HUDEP-2 (cell line): ENCODE measurements at regions not wholly inside any gene's neighbourhood (a gene's known extent, or its start where the extent isn't known, plus 50 kb on each side); places are given as distances from the start of the nearest gene placed in this dataset.

Experiments used
- DNase-seq, 76 experiments: peaks; one replicate each; lab custom pipeline; 2025; ENCODE audit not compliant: unreplicated experiment in 76 of 76; lab: John Stamatoyannopoulos, UW

GRCh38 chr1:42035205-42035829 is 116.6 kb upstream of the HIVEP3 start:
- DNase-seq, result peak in 14 of 76 experiments; percentile 26 to 58 (median 42)

DNA sequence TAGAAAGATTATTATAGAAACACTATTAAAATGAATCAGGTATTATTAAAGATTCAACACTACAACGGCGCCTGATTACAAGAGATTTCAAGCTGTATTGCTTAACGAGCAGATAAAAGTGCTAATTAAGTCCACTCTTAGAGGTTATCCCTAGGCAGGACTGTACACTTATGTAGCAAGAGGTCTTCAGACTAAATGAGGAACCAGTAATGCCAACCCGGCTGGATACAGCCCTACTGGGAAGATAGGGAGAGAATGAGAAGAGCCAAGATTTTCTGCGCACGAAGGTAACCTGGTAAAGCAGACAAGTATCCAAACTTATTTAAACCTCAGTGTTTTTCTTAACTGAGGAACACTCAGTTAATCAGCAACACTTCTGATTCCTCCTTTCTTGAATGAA is 115.7 kb upstream of the HIVEP3 start:
- DNase-seq, result no peak

DNA sequence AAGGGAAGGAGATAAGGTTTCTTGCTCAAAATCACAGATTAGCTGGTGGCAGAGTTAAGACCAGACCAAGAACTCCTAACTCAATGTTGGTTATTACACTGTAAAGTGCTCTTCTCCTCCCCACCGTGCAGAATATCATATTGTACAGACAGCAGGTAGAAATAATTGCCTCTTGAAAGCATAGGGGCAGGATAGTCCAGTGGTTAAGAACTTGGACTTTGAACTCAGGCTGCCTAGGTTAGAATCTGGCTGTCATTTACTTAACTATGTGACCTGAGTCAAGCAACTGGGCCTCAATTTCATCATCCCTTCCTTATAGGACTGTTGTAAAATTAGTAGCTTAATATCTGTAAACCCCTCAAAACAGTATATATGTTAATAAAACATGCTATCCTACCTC is 114.9 kb upstream of the HIVEP3 start:
- DNase-seq, result no peak

GRCh38 chr1:42017730-42018129 is 99.0 kb upstream of the HIVEP3 start:
- DNase-seq, result no peak

DNA sequence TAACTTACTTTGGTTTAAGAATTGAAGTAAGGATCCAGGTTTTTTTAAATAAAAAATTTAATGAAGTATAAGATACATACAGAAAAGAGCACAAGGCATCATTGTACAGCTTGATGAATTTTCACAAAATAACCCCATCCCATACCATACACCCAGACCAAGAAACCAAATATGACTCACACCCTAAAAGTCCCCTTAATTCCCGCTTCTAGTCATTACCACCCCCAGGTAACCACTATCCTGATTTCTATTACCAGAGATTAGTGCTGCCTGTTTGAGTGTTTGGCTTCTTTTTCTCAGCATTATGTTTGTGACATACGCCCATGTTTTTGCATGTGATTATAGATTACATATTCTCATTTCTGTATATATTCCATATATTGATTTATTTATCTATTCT is 98.5 kb upstream of the HIVEP3 start:
- DNase-seq, result no peak

DNA sequence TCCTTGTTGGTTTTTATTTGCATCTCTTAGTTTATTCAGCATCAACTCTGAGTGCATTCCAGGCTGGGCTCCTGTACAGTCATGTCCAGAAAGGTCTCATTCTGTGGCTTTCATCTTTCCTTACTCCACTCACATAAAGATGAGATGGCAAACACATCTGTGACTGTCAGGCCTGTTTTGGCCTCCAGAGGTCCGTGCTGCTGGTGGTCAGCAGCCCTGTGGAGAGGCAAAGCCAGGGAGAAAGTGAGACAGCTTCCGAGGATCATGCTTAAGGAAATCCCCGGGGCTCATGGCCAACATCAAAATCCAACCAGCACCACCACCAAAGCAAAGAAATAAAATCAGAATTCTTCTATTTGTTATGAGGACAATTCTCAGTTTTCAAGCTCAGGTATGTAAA is 96.1 kb upstream of the HIVEP3 start:
- DNase-seq, result no peak

DNA sequence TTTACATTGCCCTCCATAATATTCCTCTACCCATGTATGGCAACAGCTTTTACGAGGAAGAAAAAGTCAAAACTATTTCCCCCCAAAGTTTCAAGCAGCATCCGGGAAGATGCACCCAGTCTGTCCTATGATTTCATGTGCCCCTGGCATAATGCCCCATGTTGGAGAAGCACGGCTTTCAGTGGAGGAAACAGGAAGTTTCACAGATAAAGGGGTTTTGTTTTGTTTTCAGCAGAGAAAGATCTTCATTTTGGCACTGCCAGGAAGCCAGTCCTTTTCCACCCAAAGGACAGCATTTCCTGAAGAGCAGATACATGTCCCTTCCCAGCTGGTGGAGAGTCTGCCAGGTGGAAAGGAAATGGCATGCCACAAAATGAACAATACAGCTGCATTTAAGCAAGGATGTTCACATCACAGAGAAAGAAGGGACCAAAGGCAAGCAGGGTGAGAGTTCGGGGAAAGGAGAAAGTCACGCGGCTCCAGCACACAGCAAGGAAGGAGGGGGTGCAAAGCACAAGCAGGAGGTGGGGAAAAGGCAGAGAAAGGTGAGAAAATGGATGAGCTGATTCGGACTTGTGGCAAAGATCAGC is 95.3 kb upstream of the HIVEP3 start:
- no peak for DNase-seq

DNA sequence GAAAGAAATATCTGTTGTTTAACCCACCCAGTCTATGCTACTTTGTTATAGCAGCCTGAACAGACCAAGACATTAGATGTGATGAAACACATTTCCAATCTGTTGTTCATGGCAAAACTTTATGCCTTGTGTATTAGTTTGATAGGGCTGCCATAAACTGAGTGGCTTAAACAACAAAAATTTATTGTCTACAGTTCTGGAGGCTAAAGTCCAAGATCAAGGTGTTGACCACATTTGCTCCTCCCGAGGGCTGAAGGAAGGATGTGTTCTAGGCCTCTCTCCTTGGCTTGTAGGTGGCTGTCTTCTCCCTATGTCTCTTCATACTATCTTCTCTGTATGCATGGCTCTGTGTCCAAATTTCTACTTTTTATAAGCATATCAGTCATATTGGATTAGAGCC is 94.1 kb upstream of the HIVEP3 start:
- DNase-seq, result no peak

DNA sequence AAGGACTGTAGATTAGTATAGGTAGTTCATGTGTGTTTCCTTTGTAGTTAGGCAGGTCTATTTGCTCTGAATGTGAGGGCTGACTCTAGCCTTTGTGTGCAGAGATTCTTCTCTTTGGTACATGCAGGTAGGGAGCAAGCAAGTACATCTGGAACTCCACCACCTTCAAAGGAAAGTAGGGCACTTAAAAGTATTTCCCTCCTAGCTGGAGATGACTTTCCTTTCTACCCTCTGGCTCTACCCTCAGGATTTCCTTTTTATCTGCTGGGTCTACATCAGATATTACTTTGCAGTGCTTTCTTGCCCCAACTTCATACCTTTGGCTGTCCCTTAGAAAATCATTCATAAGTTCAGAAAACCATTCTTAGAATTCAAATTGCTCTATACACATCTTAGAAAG is 91.7 kb upstream of the HIVEP3 start:
- no peak for DNase-seq

DNA sequence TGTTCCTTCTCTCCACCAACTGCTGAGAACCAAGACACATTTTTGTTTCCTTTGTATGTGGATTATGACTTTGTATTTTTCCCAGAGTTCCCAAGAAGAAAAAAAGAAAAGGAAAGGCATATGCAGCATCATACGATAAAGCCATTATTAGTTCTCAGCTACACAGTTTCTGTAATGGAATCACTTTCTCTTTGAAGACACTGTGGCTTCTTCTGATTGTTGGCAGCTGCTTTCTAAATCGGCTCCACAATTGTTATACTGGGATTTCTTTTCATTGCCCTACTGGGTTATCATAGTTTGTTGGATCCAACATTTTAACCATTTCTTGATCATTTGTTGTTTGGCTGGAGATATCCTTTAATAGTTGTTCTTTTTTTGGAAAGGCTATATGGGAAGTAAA is 89.5 kb upstream of the HIVEP3 start:
- DNase-seq, result no peak

GRCh38 chr1:42006836-42007235 is 88.1 kb upstream of the HIVEP3 start:
- DNase-seq, result no peak

DNA sequence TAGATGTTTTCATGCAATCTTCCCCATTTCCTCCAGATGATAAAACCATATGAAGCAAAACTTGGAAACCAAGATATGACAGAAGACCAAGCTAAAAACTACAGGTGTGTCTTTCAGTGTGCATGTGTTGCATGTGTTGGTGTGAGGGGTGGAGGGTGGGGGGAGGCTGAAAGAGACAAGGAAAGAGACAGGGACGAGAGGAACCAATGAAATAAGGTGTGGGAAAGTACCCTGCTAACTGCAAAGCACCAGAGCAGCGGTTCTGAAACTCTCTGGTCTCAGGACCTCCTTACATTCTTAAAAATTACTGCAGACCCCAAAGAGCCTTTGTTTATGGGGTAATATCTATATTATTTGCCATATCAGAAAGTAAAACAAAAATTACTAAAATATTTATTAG is 87.4 kb upstream of the HIVEP3 start:
- DNase-seq, result no peak

DNA sequence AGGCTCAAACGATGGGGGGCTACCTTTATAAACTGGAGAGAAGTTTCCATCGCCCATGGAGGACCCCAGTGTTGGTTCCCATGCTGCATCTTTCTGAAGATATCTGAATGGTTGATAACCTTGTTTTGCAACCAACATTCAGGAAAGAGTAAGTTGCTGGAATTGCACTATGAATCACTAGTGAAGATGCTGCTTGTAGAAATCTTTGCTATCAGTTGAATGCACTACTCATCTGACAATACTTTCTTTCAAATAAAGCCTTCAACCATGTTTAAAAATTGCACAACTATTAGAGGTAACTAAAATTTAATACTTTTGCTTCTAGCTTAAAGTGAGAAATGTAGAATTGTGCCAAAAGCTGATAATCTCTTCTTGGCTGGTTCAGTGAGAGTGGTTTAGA is 86.8 kb upstream of the HIVEP3 start:
- DNase-seq, result no peak

GRCh38 chr1:42004860-42005259 is 86.1 kb upstream of the HIVEP3 start:
- DNase-seq, result no peak

- DNase-seq, result no peak
Measured at GRCh38 chr1:42004322-42004721, 85.6 kb upstream of the HIVEP3 start.

- no peak for DNase-seq
Measured at GRCh38 chr1:42003433-42003832, 84.7 kb upstream of the HIVEP3 start.

DNA sequence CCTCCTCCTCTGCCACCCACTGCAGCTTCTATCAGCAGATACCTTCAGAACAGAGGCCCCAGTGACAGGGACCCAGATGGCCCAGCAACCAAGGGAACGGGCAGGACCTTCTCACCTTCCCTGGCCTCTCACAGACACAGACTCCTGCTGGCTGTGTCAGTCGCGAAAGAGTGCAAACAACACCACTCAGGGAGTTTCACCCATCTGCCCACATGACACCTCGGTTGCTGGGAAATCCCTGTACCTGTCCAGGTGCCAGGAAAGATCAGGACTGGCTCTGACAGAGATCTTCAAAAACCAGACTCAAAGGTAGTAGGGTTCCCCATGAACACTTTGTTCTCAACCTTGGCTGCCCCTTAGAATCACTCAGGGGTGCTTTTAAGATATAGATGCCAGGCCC is 83.5 kb upstream of the HIVEP3 start:
- no peak for DNase-seq

DNA sequence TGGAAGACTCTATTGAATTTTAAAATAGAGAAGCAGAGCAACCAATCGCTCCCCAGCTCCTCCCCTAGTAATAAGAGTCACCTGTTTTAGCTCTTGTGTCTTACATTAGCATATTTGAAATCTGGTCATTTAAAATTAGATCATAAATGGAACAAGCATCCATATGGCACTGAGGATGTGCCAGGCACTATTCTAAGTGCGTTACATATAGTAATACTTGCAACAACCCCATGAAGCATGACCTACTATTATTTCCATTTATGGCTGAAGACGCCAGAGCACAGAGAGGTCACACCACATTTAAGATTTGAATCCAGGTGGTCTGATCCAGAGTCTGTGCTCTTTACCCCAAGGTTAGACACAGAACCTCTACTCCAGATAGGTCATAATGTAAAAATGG is 82.0 kb upstream of the HIVEP3 start:
- no peak for DNase-seq

GRCh38 chr1:41999884-42000283 is 81.2 kb upstream of the HIVEP3 start:
- DNase-seq, result no peak

GRCh38 chr1:41998250-41998649 is 79.5 kb upstream of the HIVEP3 start:
- no peak for DNase-seq

GRCh38 chr1:41997153-41997552 is 78.4 kb upstream of the HIVEP3 start:
- no peak for DNase-seq

DNA sequence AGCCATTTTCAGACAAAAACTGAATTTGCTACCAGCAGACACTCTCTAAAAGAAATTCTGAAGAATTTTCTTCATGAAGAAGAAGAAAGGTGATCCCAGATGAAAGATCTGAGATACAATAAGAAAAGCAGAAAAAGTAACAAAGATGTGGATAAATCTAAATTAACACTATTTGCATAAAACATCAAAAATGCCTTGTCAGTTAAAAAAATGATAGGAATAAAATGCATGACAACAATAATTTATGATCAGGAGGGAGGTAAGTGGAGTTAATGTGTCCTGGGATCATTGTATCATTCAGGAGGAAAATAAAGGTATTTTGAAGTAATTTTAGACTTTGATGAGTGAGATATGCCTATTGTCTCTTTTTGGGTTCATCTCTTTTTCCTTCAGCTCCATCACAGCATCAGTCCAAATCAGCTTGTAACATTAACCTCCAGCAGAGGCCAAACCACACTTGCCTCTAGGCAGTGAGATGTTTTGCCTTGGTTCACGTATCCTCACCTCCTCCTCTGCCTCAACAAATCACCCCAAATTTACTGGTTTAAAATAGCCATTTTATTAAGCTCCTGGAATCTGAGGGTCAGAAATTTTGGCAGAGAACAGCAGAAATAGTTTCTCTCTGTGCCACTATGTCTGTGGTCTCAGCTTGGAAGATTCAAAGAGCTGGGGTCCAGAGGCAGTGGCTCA is 76.9 kb upstream of the HIVEP3 start:
- DNase-seq, result no peak
